Loucy (cell line): ENCODE measurements at regions not wholly inside any gene's neighbourhood (a gene's known extent, or its start where the extent isn't known, plus 50 kb on each side); places are given as distances from the start of the nearest gene placed in this dataset.
A peak's percentile ranks its signal among the peaks of the same experiment; 100 is the strongest.

Experiments
- H2AFZ ChIP-seq: fragments of 200-600 bp; sonication (generic); 2 replicates; pipeline ENCODE4 v1.6.0; 2016; ENCODE audit warnings: antibody characterized with exemption, mild to moderate bottlenecking, low read length, moderate library complexity
- H3F3A ChIP-seq: fragments of 200-600 bp; 2 replicates; pipeline ENCODE4 v1.6.0; 2016; ENCODE audit warnings: antibody characterized with exemption, low read depth, mild to moderate bottlenecking
- H3K27me3 ChIP-seq: fragments of 200-600 bp; sonication (generic); 2 replicates; pipeline ENCODE4 v1.6.1; 2014; ENCODE audit warnings: low read length, mild to moderate bottlenecking; ENCODE audit not compliant: insufficient read depth, poor library complexity, severe bottlenecking
- H3K36me3 ChIP-seq: fragments of 200-600 bp; sonication (generic); 2 replicates; pipeline ENCODE4 v1.6.1; 2016; ENCODE audit warnings: low read length; ENCODE audit not compliant: insufficient read depth
- H3K4me1 ChIP-seq: fragments of 200-600 bp; sonication (generic); 2 replicates; pipeline ENCODE4 v1.5.1; 2014; ENCODE audit warnings: low read length, mild to moderate bottlenecking; ENCODE audit not compliant: insufficient read depth, poor library complexity, severe bottlenecking
- H3K4me2 ChIP-seq: fragments of 200-600 bp; sonication (generic); 2 replicates; pipeline ENCODE4 v1.6.0; 2014; ENCODE audit warnings: antibody characterized with exemption, low read length, low read depth, mild to moderate bottlenecking; ENCODE audit not compliant: poor library complexity, severe bottlenecking
- H3K4me3 ChIP-seq: fragments of 200-600 bp; sonication (generic); 2 replicates; pipeline ENCODE4 v1.5.1; 2014; ENCODE audit warnings: low read length, mild to moderate bottlenecking, mixed read lengths; ENCODE audit not compliant: poor library complexity, severe bottlenecking
- H3K79me2 ChIP-seq: fragments of 200-600 bp; sonication (generic); 2 replicates; pipeline ENCODE4 v1.6.1; 2014; ENCODE audit warnings: low read length; ENCODE audit not compliant: insufficient read depth
- H3K9ac ChIP-seq: fragments of 200-600 bp; sonication (generic); 2 replicates; pipeline ENCODE4 v1.6.0; 2014; ENCODE audit warnings: mild to moderate bottlenecking, low read depth, low read length, moderate library complexity; ENCODE audit not compliant: poor library complexity, severe bottlenecking
- H3K9me2 ChIP-seq: fragments of 200-600 bp; sonication (generic); replicated peaks from 2 replicates; pipeline ENCODE4 v1.6.1; 2016; ENCODE audit warnings: low read depth, low read length, mixed read lengths
- H3K9me3 ChIP-seq: fragments of 200-600 bp; sonication (generic); 2 replicates; pipeline ENCODE4 v1.6.1; 2014; ENCODE audit warnings: mild to moderate bottlenecking, antibody characterized with exemption, low read length, low read depth; ENCODE audit not compliant: insufficient read depth
- H4K20me1 ChIP-seq: fragments of 200-600 bp; sonication (generic); 2 replicates; pipeline ENCODE4 v1.6.0; 2014; ENCODE audit warnings: antibody characterized with exemption, low read length, mild to moderate bottlenecking; ENCODE audit not compliant: insufficient read depth, poor library complexity, severe bottlenecking
- EZH2phosphoT487 ChIP-seq: fragments of 200-600 bp; IDR thresholded peaks from 2 replicates; pipeline ENCODE4 v1.6.1; 2018; ENCODE audit warnings: antibody characterized with exemption, mild to moderate bottlenecking, moderate library complexity, borderline replicate concordance
- TF ChIP-seq, protein P1 (sequence below): fragments of 200-600 bp; sonication (generic); conservative IDR thresholded peaks from 2 replicates; pipeline ENCODE4 v1.5.1; 2014; ENCODE audit warnings: mild to moderate bottlenecking, antibody characterized with exemption, low read length

GRCh38 chr18:46320297-46320696, 216.1 kb downstream of the HAUS1 start:
- no peaks in the 10 kb centered on the region for H3K27me3 ChIP-seq
- no peak overlapping the region for H2AFZ ChIP-seq
- H3K4me2 ChIP-seq = no peak overlapping the region
- no peaks in the 10 kb centered on the region for H4K20me1 ChIP-seq
- TF ChIP-seq EZH2phosphoT487 = no peak
- TF ChIP-seq, protein P1, sequence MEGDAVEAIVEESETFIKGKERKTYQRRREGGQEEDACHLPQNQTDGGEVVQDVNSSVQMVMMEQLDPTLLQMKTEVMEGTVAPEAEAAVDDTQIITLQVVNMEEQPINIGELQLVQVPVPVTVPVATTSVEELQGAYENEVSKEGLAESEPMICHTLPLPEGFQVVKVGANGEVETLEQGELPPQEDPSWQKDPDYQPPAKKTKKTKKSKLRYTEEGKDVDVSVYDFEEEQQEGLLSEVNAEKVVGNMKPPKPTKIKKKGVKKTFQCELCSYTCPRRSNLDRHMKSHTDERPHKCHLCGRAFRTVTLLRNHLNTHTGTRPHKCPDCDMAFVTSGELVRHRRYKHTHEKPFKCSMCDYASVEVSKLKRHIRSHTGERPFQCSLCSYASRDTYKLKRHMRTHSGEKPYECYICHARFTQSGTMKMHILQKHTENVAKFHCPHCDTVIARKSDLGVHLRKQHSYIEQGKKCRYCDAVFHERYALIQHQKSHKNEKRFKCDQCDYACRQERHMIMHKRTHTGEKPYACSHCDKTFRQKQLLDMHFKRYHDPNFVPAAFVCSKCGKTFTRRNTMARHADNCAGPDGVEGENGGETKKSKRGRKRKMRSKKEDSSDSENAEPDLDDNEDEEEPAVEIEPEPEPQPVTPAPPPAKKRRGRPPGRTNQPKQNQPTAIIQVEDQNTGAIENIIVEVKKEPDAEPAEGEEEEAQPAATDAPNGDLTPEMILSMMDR = peak; percentile 20; the same call in 1 of the 2 replicates
- no peaks in the 10 kb centered on the region for H3K36me3 ChIP-seq
- H3K4me1 ChIP-seq = peaks cover 18% of the 10 kb centered on the region
- no peak overlapping the region for H3K4me3 ChIP-seq
- no peaks in the 10 kb centered on the region for H3K9me3 ChIP-seq
- H3K9me2 ChIP-seq = no peaks in the 10 kb centered on the region
- no peaks in the 10 kb centered on the region for H3K79me2 ChIP-seq
- H3F3A ChIP-seq = no peaks in the 10 kb centered on the region
- no peak overlapping the region for H3K9ac ChIP-seq

DNA sequence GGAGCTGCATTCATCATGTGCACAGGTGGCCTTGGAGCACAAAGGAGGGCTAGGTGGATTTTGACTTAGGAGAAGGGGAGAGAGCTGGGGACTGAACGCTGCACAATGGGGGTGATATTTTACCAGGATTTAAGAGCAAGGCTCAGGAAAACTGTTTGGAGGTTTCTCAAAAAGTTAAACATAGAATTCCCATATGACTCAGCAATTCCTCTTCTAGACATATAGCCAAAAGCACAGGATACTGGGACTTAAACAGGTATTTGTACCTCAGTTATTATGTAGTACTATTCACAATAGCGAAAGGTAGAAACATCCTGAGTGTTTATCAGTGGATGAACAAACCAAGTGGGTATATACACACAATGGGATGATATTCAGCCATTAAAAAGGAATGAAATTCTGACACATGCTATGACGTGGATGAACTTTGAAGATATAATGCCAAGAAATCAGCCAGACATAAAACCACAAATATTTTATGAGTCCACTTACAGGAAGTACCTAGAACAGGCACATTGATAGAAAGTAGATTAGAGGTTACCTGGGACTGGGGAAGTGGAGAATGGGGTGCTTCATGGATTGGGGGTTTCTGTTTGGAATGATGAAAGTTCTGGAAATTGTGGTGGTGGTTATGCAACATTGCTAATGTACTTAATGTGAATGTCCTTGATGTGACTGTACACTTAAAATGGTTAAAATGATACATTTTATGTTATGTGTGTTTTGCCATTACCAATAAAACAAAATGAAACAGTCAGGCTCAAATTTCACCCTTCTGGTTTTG, 216.9 kb downstream of the HAUS1 start:
- TF ChIP-seq, protein P1 = no peak
- Histone ChIP-seq H4K20me1 (no peaks in the 10 kb centered on the region), H3K4me2 (peak overlapping the region; percentile 48), H3K9ac (no peak overlapping the region), H3K36me3 (no peaks in the 10 kb centered on the region), H3K27me3 (no peaks in the 10 kb centered on the region), H3K4me3 (no peak overlapping the region), H3F3A (no peaks in the 10 kb centered on the region), H3K9me3 (no peaks in the 10 kb centered on the region), H3K79me2 (no peaks in the 10 kb centered on the region), H2AFZ (no peak overlapping the region), H3K9me2 (no peaks in the 10 kb centered on the region), H3K4me1 (peaks cover 18% of the 10 kb centered on the region)

GRCh38 chr18:46321955-46322354, 217.8 kb downstream of the HAUS1 start:
- no peaks in the 10 kb centered on the region for H3K79me2 ChIP-seq
- no peak overlapping the region for H3K4me2 ChIP-seq
- no peaks in the 10 kb centered on the region for H3K27me3 ChIP-seq
- no peak overlapping the region for H2AFZ ChIP-seq
- H3K4me1 ChIP-seq = peaks cover 18% of the 10 kb centered on the region
- no peak overlapping the region for H3K9ac ChIP-seq
- H3F3A ChIP-seq = no peaks in the 10 kb centered on the region
- no peak overlapping the region for H3K4me3 ChIP-seq
- H3K36me3 ChIP-seq = no peaks in the 10 kb centered on the region
- H3K9me3 ChIP-seq = no peaks in the 10 kb centered on the region
- H3K9me2 ChIP-seq = no peaks in the 10 kb centered on the region
- TF ChIP-seq, protein P1 = no peak
- no peak for TF ChIP-seq EZH2phosphoT487
- no peaks in the 10 kb centered on the region for H4K20me1 ChIP-seq
